ENCODE measurements at regions not wholly inside any gene's neighbourhood (a gene's known extent, or its start where the extent isn't known, plus 50 kb on each side); places are given as distances from the start of the nearest gene placed in this dataset.
A peak's percentile ranks its signal among the peaks of the same experiment; 100 is the strongest.

GRCh38 chr2:19529677-19530076 lies 171.3 kb upstream of the OSR1 start:
- ATAC-seq (no peak), DNase-seq (ENCODE audit: low spot score in 2 of 2) (no peak)
- no peak overlapping the region for H3K27ac Mint-ChIP-seq
- no peaks in the 10 kb centered on the region for H3K9me3 Mint-ChIP-seq
- no peak overlapping the region for H3K4me3 Mint-ChIP-seq
- no peaks in the 10 kb centered on the region for H3K4me1 Mint-ChIP-seq
- H3K36me3 Mint-ChIP-seq, result no peaks in the 10 kb centered on the region

GRCh38 chr2:19527771-19528170 lies 169.3 kb upstream of the OSR1 start:
- no peak for ATAC-seq
- no peak overlapping the region for H3K27ac Mint-ChIP-seq
- no peaks in the 10 kb centered on the region for H3K36me3 Mint-ChIP-seq

GRCh38 chr2:19525313-19525712 lies 166.9 kb upstream of the OSR1 start:
- no peak overlapping the region for H3K4me3 Mint-ChIP-seq
- ATAC-seq, result no peak
- H3K36me3 Mint-ChIP-seq, result no peaks in the 10 kb centered on the region
- H3K27ac Mint-ChIP-seq, result no peak overlapping the region
- no peaks in the 10 kb centered on the region for H3K4me1 Mint-ChIP-seq
- no peak for DNase-seq (ENCODE audit: low spot score in 2 of 2)
- H3K9me3 Mint-ChIP-seq, result no peaks in the 10 kb centered on the region

More at GRCh38 chr2:19527771-19528170, 169.3 kb upstream of the OSR1 start:
- Mint-ChIP-seq H3K4me1 (no peaks in the 10 kb centered on the region), H3K9me3 (no peaks in the 10 kb centered on the region), H3K4me3 (no peak overlapping the region)
- DNase-seq (ENCODE audit: low spot score in 2 of 2), result no peak

GRCh38 chr2:19519045-19519444 lies 160.6 kb upstream of the OSR1 start:
- DNase-seq (ENCODE audit: low spot score in 2 of 2), result no peak
- no peak overlapping the region for H3K27ac Mint-ChIP-seq
- H3K9me3 Mint-ChIP-seq, result no peaks in the 10 kb centered on the region
- no peaks in the 10 kb centered on the region for H3K4me1 Mint-ChIP-seq
- H3K36me3 Mint-ChIP-seq, result no peaks in the 10 kb centered on the region
- no peak overlapping the region for H3K4me3 Mint-ChIP-seq
- ATAC-seq, result no peak

- no peak overlapping the region for H3K4me3 Mint-ChIP-seq
- no peaks in the 10 kb centered on the region for H3K4me1 Mint-ChIP-seq
- H3K27ac Mint-ChIP-seq, result no peak overlapping the region
- no peak for ATAC-seq
- no peak for DNase-seq (ENCODE audit: low spot score in 2 of 2)
- no peaks in the 10 kb centered on the region for H3K36me3 Mint-ChIP-seq
- no peaks in the 10 kb centered on the region for H3K9me3 Mint-ChIP-seq
Observed at GRCh38 chr2:19507137-19507536, 148.7 kb upstream of the OSR1 start.

GRCh38 chr2:19505199-19506136 lies 147.0 kb upstream of the OSR1 start:
- Mint-ChIP-seq H3K27ac (no peak overlapping the region), H3K9me3 (no peaks in the 10 kb centered on the region), H3K4me3 (no peak overlapping the region), H3K4me1 (no peaks in the 10 kb centered on the region), H3K36me3 (no peaks in the 10 kb centered on the region)
- ATAC-seq (no peak), DNase-seq (ENCODE audit: low spot score in 2 of 2) (no peak)

GRCh38 chr2:19504400-19505198 lies 146.2 kb upstream of the OSR1 start:
- H3K4me1 Mint-ChIP-seq, result no peaks in the 10 kb centered on the region
- H3K9me3 Mint-ChIP-seq, result no peaks in the 10 kb centered on the region
- H3K36me3 Mint-ChIP-seq, result no peaks in the 10 kb centered on the region
- DNase-seq (ENCODE audit: low spot score in 2 of 2) (no peak), ATAC-seq (no peak)
- H3K4me3 Mint-ChIP-seq, result no peak overlapping the region
- H3K27ac Mint-ChIP-seq, result no peak overlapping the region

- H3K9me3 Mint-ChIP-seq, result no peaks in the 10 kb centered on the region
- H3K4me3 Mint-ChIP-seq, result no peak overlapping the region
- H3K36me3 Mint-ChIP-seq, result no peaks in the 10 kb centered on the region
- ATAC-seq (no peak), DNase-seq (ENCODE audit: low spot score in 2 of 2) (no peak)
- no peak overlapping the region for H3K27ac Mint-ChIP-seq
- no peaks in the 10 kb centered on the region for H3K4me1 Mint-ChIP-seq
Observed at GRCh38 chr2:19503915-19504314, 145.5 kb upstream of the OSR1 start.

GRCh38 chr2:19503406-19503805 lies 145.0 kb upstream of the OSR1 start:
- H3K4me1 Mint-ChIP-seq, result no peaks in the 10 kb centered on the region
- no peak for ATAC-seq
- H3K9me3 Mint-ChIP-seq, result no peaks in the 10 kb centered on the region
- no peak overlapping the region for H3K4me3 Mint-ChIP-seq
- no peak overlapping the region for H3K27ac Mint-ChIP-seq
- no peak for DNase-seq (ENCODE audit: low spot score in 2 of 2)
- no peaks in the 10 kb centered on the region for H3K36me3 Mint-ChIP-seq

GRCh38 chr2:19500126-19500525 lies 141.7 kb upstream of the OSR1 start:
- no peaks in the 10 kb centered on the region for H3K4me1 Mint-ChIP-seq
- no peaks in the 10 kb centered on the region for H3K36me3 Mint-ChIP-seq
- no peak overlapping the region for H3K4me3 Mint-ChIP-seq
- no peak overlapping the region for H3K27ac Mint-ChIP-seq
- ATAC-seq, result no peak
- no peaks in the 10 kb centered on the region for H3K9me3 Mint-ChIP-seq
- DNase-seq (ENCODE audit: low spot score in 2 of 2), result no peak

GRCh38 chr2:19496646-19497045 lies 138.2 kb upstream of the OSR1 start:
- no peak overlapping the region for H3K4me3 Mint-ChIP-seq
- H3K9me3 Mint-ChIP-seq, result no peaks in the 10 kb centered on the region
- DNase-seq (ENCODE audit: low spot score in 2 of 2) (no peak), ATAC-seq (no peak)
- no peak overlapping the region for H3K27ac Mint-ChIP-seq
- H3K4me1 Mint-ChIP-seq, result no peaks in the 10 kb centered on the region
- no peaks in the 10 kb centered on the region for H3K36me3 Mint-ChIP-seq

- DNase-seq (ENCODE audit: low spot score in 2 of 2) (no peak), ATAC-seq (no peak)
- no peaks in the 10 kb centered on the region for H3K9me3 Mint-ChIP-seq
- no peak overlapping the region for H3K4me3 Mint-ChIP-seq
- H3K36me3 Mint-ChIP-seq, result no peaks in the 10 kb centered on the region
- H3K4me1 Mint-ChIP-seq, result no peaks in the 10 kb centered on the region
- H3K27ac Mint-ChIP-seq, result no peak overlapping the region
Observed at GRCh38 chr2:19494241-19494640, 135.8 kb upstream of the OSR1 start.

- Mint-ChIP-seq H3K27ac (no peak overlapping the region), H3K9me3 (no peaks in the 10 kb centered on the region), H3K4me1 (no peaks in the 10 kb centered on the region), H3K4me3 (no peak overlapping the region), H3K36me3 (no peaks in the 10 kb centered on the region)
- DNase-seq (ENCODE audit: low spot score in 2 of 2) (no peak), ATAC-seq (no peak)
Observed at GRCh38 chr2:19491796-19492195, 133.4 kb upstream of the OSR1 start.

GRCh38 chr2:19490846-19491435 lies 132.5 kb upstream of the OSR1 start:
- DNase-seq (ENCODE audit: low spot score in 2 of 2), result no peak
- H3K9me3 Mint-ChIP-seq, result no peaks in the 10 kb centered on the region
- no peaks in the 10 kb centered on the region for H3K4me1 Mint-ChIP-seq
- no peak for ATAC-seq
- H3K36me3 Mint-ChIP-seq, result no peaks in the 10 kb centered on the region
- H3K4me3 Mint-ChIP-seq, result no peak overlapping the region
- no peak overlapping the region for H3K27ac Mint-ChIP-seq

- peak; percentile 96 for ATAC-seq
- peak overlapping the region; percentile 57 for H3K27ac Mint-ChIP-seq
- no peak for DNase-seq (ENCODE audit: low spot score in 2 of 2)
- H3K9me3 Mint-ChIP-seq, result no peaks in the 10 kb centered on the region
- no peak overlapping the region for H3K4me3 Mint-ChIP-seq
- H3K36me3 Mint-ChIP-seq, result no peaks in the 10 kb centered on the region
- no peaks in the 10 kb centered on the region for H3K4me1 Mint-ChIP-seq
Observed at GRCh38 chr2:19488009-19488691, 129.7 kb upstream of the OSR1 start.

Measured in stimulated activated effector memory CD8-positive, alpha-beta T cell treated with anti-CD3 and anti-CD28 coated beads, Interleukin-12 subunit alpha, Interleukin-12 subunit beta, amount 100 ng/mL, for 72 hours (primary cell).